ENCODE measurements at regions not wholly inside any gene's neighbourhood (a gene's known extent, or its start where the extent isn't known, plus 50 kb on each side); places are given as distances from the start of the nearest gene placed in this dataset.
"Not testable (repeated sequence)": the region's sequence is repeated elsewhere in the genome, so short reads cannot be mapped to it uniquely, and the experiment has no call there.

DNA sequence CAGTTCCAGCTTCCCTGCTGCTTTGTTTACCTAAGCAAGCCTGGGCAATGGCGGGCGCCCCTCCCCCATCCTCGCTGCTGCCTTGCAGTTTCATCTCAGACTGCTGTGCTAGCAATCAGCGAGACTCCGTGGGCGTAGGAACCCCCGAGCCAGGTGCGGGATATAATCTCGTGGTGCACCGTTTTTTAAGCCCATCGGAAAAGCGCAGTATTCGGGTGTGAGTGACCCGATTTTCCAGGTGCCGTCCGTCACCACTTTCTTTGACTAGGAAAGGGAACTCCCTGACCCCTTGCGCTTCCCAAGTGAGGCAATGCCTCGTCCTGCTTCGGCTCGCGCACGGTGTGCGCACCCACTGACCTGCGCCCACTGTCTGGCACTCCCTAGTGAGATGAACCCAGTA is 914.7 kb downstream of the AMY1C start:
- intact Hi-C loops (cut with micrococcal nuclease) = not testable (repeated sequence)

DNA sequence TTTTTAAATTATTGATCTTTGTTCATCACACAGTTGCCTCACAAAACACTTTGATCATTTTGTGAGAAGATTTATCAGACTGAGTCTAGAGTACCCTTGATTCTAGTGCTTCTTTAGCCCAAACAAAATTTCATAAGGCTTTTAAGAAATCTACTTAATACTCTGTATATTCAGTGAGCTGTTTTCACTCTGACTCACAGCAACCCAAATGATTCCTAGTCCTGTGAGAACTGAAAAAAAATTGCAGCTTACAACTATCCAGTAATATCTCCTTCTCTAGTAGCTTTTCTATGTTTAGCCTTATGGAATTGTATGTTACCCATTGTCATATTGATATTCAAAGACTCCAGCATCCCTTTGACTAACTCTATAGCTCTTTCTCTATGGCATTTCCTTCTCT is 915.6 kb downstream of the AMY1C start:
- intact Hi-C loops (cut with micrococcal nuclease) = no loop called here

DNA sequence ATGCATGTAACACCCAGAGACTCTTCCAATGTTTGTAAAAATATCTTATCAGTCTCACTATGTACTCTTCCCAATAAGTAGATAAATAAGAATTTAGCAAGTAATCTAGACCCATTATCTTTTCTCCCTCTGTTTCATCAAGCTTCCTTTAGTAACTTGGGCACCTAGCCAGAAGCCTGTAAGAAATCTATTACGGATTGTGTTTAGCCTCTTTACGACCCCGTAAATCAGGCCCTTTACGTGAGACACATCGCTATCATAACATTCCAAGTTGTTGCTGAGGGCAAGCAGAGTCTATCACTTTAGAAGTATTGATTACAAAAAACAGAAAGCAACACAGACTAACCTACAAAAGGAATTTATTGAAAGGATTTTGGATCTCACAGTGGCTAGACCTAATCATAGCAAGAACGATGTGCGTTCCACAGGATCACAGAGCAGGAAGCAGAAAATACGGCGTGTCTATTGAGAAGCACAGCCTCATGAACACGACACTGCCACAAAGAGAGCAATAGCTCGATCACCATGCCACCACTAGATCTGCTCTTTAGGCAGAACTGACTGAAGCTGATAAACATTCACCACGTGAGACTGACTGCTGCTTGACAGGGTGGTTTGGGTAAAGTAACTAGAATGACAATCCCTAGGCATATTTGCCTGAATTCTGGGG is 922.1 kb downstream of the AMY1C start:
- intact Hi-C loops (cut with micrococcal nuclease) = no loop called here

DNA sequence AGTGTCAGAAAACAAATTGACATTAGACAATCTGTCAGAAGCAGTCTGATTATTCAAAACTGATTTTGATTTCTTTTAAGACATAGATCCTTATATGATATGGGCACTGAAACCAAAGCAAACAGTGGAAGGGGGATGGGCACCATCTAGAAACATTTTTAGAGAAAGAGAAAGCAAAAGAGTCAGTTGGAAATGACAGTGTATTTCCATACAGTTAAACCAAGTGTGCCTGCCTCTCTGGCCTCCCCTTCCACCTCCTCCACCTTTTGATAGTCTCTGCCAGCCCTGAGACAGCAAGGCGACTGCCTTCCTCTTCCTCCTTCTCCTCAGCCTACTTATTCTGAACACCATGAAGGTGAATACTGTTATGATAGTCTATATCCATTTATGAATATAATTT is 949.7 kb downstream of the AMY1C start:
- intact Hi-C loops (cut with micrococcal nuclease) = no loop called here

DNA sequence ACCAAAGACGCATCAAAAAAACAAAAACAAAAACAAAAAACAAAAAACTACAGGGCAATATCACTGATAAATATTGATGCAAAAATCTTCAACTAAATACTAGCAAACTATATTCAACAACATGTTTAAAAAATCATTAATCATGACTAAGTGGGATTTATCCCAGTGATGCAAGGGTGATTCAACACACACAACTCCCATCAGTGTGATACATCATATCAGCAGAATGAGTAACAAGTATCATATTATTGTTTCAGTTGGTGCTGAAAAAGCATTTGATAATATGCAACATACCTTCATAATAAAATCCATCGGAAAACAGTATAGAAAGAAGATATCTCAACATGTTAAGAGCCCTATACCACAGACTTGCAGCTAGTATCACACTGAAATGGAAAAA is 953.0 kb downstream of the AMY1C start:
- intact Hi-C loops (cut with micrococcal nuclease) = no loop called here

DNA sequence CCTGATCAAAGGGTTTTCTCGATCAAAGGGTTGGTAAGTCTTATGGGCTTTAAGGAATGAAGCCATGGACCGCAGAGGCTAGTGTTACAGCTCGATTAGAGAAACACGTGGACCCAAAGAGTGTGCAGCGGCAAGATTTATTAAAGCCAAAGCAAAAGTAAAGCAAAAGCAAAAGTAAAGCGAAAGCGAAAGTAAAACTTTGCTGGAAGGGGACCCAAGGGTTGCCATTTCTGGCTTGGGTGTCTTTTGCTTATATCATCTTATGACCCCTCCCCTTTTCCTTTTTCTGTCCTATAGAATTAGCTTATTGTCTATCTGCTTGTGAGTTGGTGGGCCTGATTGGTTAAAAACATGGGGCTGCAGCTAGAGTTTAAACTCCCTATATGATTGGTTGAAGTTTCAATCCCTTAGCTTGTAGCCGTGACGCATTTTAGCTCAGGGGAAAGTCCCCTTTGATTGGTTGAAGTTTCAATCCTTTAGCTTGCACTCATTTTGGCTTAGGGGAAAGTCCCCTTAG is 957.0 kb downstream of the AMY1C start:
- intact Hi-C loops (cut with micrococcal nuclease) = no loop called here

DNA sequence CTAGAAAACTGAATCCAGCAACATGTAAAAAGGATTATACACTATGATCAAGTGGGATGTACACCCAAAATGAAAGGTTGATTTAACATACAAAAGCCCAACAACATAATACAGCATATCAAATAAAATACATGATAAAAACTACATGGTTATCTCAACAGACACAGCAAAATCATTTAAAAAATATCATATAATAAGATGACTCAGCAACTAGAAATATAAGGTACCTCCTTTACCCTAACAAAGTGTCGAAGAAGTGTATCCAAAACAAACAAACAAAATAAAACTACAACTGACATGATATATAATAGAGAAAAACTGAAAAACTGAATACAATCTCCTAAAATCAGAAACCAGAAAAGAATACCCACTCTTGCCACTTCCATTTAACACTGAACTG is 969.1 kb downstream of the AMY1C start:
- intact Hi-C loops (cut with micrococcal nuclease) = no loop called here

DNA sequence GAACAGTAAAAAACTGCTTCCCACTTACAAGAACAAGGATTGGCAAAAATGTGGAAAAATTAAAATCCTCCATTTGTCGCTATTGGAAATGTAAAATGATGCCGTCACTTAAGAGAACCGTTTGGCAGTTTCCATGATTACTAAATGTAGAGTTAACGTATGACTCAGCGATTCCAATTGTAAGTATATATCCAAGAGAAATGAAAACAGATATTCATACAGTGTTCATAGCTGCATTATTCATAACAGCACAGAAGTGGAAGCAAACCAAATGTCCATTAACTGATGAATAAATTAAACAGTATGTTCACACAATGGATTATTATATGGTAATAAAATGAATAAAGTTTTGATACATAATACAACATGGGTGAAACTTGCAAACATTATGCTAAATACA is 971.0 kb downstream of the AMY1C start:
- intact Hi-C loops (cut with micrococcal nuclease) = no loop called here

DNA sequence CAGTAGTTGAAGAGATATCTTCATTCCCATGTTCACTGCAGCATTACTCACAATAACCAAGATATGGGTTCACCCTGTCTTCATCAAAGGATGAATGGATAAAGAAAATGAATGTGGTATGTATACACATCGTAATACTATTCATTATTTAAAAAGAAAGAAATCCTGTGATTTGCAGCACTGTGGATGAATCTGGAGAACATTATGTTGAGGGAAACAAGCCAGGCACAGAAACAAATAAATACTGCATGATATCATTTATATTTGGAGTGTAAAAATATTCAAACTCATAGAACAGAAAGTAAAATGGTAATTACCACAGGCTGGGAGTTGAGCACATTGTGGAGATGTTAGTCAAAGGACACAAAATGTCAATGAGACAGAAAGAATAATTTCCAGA is 977.2 kb downstream of the AMY1C start:
- intact Hi-C loops (cut with micrococcal nuclease) = no loop called here

DNA sequence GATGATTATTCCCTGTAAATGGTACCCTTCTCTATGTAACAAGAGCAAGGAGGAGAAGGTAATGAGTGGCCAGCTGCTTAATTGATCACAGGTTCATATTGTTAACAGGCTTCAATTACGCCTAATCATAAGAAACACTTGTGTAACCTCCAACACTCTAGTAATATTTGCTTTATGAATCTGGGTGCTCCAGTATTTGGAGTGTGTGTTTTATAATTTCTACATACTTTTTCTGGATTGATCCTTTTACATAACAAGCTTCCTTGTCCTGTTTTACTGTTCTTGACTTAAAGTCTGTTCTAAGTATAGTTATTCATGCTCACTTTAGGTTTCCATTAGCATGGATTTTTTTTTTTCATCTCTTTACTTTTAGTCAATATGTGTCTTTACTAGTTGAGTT is 984.2 kb downstream of the AMY1C start:
- intact Hi-C loops (cut with micrococcal nuclease) = no loop called here

DNA sequence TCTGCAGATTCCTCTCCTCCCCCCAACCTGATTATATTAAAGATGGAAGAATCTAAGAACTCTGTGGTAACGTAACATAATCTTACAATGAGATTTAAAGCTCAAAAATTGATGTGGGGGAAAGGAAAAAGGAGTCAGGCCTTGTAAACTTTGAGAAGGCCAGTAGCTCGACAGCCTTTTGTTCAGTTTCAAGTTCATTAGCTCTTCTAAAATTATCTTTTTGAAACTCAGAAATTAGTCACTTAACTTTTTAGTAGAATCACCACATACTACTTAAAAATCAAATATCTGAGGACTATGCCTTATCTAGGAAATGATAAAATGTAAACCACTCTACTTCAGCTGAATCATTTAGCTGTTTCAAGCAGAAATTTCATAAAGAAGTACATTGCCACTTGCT is 996.2 kb downstream of the AMY1C start:
- intact Hi-C loops (cut with micrococcal nuclease) = no loop called here

DNA sequence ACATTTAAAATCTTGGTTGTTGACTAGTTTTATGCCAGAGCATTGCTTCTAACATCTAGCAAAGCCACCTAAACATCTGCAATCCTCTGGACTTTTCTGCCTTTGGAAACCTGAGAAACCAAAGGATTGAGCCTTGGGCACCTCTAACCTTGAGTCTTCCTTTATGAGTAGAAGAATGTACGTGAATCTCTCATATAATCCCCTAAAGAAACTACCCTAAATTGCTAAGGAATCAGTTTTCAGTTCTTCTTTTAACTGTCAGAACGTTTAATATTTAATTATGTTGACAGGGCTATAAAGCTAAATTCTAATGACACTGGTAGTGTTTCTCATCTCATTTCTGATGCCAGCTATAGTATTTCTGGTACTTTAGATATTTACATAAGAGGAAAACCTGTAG is 997.3 kb downstream of the AMY1C start:
- intact Hi-C loops (cut with micrococcal nuclease) = no loop called here

DNA sequence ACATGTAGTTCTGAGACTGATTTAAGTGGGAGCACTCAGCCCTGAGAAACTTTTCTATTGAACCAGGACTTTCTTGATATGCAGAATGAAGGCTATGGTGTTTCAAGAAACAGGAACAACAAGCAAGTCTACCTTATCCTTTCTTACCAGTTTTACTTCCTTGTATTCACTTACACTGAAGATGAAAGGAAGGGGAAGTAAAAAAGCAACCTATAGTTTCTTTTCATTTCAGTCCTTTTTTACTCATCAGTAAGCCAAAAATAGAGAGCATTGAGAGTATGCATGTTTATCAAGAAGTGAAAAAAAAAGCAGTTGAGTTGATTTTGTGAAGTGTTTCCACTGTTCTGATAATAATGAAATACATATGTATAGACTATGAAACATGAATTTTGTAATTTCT is 1010.3 kb downstream of the AMY1C start:
- intact Hi-C loops (cut with micrococcal nuclease) = no loop called here

DNA sequence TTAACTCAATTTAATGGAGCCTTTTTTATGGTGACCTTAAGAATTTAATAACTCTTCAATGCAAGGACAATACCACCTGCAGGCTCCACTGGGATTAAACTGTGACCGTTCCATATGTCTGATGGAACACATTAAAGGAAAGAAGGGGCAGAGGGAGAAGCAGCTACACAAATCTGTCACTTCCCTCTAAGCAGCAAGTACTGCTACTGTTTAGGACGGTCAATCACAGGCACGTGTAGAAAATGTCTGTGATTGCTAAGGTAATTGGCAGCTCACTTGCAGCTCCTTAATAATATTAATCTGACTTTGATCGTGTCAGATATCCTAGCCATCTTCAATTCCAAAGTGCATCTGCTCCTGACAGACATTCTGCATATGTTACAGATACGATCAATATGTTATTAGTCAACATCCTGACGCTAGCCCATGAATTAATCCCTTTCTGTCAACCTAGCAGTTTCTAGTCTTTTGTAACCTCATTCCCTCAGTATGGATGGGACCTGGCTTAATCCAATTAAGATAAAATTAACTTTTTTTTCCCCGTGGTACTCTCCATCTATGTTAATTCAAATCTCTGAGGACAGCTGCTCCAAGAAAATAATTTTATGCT is 1012.4 kb downstream of the AMY1C start:
- intact Hi-C loops (cut with micrococcal nuclease) = no loop called here

DNA sequence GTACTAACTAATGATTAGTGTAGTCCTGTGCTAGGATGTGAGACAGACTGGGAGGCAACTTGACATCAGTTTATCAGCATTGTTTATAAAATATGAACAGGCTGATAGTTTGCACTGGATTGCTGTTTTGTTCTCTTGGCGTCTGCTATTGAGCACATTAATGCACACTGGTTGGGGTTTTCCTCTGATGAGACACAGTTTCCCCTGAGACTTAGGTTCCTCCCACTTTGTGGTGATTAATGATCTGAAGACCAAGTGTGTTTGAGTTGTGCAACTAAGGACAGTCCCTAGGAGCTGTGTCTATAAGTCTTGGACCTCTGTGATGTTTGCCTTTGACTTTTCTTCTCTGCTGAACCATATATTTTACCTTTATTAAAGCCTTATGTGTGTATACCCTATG is 1015.4 kb downstream of the AMY1C start:
- intact Hi-C loops (cut with micrococcal nuclease) = no loop called here

DNA sequence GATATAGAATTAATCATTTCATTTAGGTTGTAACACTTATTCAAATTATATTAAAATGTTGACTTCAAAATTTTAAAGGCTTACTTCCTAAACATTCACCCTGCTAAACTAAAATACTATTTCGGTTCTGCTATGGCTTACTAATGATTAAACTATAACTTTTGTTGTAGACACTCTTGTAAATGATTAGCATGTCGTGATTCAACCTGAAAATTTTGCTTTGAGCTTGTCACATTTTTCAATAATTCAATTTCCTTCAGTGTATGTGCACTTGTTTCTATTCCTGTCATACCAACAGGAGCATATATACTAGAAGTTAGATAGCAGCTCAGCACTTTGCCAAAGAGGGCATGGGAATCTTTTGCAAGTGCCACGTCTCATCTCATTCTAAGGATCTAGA is 1018.8 kb downstream of the AMY1C start:
- intact Hi-C loops (cut with micrococcal nuclease) = no loop called here

DNA sequence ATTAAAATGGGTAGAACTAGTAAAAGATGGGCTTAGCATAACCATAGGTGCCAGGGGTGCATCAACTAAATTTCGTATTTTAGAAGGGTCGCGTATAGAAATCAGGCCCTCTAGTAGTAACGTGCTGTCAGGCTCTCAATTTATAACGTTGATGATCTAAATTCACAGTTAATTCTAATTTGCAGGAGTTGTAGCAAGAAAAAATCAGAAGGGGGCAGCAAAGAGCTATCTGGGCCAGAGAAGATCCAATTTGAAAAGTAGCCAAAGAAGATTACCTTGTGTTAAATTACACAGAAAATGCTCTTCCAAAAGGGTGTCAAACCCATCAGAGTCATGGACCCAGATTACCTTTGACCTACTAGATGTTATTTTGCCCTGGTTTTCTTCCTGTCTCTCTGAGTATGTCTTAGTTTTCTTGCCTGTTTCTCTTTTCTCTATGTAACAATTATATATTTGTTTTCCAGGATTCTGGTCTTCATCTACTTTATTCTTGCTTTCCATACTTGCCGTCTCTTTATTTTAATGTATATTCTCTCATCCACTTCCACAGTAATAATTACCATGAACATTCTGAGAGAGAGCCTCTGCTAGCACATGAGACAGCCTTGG is 1030.9 kb downstream of the AMY1C start:
- intact Hi-C loops (cut with micrococcal nuclease) = no loop called here

DNA sequence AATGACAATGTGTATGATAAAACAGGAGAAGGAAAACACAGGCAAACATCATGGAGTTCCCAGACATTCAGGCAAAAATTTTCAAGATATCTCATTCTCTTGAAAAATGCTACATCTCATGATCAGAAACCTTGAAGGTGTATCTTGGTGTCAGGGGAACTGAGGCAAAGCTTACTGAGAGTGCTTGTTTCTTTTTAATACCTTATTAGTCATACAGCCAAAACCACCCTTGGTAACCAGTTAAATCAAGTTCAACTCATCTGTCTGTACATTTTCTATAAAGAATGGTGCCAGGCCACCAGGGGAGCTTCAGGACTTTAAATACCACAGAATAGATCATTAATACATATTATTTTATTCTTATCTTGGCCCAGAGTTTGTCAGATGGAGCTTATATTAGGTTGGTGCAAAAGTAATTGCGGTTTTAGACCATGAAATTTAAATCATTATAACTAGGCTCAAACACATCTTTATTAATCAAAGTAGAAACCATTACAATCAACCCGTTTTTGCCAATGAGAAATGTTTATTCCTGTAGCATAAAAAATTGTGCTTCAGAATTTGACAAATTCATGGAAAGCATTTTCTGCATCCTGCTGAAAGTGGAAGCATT is 1036.0 kb downstream of the AMY1C start:
- intact Hi-C loops (cut with micrococcal nuclease) = no loop called here

DNA sequence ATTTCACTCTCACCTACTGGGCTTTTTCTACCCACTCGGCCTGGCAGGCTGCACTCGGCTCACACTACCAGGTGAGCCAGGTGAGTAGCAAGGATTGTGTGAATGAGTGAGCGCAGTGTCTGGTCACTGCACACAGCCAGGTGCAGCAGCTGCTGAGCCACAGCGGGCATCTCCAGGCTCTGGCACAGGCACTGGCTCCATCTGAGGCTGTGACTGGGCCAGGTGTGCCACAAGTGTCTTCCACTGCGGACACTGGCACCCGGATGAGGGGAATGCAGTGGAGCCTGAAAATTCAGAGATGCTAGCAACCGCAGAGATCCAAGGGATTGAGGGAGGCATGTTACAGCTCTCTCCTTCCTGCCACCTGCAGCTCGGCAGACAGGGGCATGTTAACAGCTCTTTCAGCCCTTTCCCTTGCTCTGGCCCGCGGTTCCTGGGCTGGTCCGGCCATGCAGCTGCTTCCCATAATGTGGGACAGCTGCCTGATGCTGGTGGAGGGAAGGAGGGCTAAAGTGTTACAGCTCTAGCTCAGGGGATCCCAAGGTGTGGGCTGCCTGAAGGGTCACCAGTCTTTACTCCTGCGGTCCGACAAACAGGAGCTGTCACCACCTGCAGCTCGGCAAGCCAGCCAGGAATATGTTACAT is 1038.3 kb downstream of the AMY1C start:
- intact Hi-C loops (cut with micrococcal nuclease) = no loop called here

DNA sequence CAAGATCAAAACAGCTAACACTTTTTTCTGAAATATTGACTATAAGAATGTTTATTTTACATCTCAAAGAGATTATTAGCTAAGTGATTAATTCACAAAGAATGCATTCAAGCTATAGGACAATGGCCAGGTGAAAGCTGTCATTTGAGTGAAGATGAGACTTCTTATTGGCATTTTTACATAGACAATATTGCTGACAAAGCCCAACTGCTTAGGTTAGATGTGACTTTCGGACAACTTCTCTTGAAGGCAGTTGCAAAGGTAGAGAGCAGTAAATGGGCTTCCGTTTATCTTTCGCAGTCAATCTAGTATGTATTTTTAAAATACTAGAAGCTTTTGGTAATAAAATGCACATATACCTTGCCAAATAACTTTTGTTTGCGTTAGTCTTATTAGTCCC is 1041.3 kb downstream of the AMY1C start:
- intact Hi-C loops (cut with micrococcal nuclease) = no loop called here

DNA sequence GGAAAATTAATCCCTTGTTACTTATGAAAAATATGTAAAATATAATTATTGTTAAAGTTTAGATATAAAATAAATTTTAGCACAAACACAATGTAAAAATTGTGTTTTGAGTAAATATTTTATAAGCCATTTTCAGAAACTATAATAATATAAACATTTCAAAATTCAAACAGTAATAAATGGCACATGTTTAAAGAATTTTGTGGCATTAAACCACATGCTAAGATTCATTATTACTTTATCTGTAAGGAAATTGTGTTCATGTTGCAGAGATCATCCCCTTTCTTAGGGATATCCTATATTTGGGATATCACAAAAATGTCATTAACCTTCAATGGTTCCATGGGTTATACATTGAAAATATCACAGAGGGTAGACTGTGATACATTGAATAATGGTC is 1044.3 kb downstream of the AMY1C start:
- intact Hi-C loops (cut with micrococcal nuclease) = no loop called here

DNA sequence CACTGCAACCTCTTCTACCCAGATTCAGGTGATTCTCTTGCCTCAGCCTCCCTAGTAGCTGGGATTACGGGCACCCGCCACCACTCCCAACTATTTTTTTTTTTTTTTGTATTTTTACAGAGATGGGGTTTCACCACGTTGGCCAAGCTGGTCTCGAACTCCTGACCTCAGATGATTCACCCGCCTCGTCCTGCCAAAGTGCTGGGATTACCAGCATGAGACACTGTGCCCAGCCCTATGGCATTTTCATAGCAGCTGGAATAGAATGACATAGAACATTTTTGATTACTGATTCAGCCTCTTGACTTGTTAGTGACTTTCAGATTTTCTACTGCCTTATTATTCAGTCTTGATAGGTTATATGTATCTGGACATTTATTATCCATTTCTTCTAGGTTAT is 1046.2 kb downstream of the AMY1C start:
- intact Hi-C loops (cut with micrococcal nuclease) = no loop called here
